Stomach (tissue), 8 donors: ENCODE measurements at regions not wholly inside any gene's neighbourhood (a gene's known extent, or its start where the extent isn't known, plus 50 kb on each side); places are given as distances from the start of the nearest gene placed in this dataset.

ENCODE experiments used
- DNase-seq, 2 donors: peaks; one replicate each; pipeline versions ENCODE4 v3.0.0 to v3.0.0-alpha.2; 2013 to 2019
- H3K27ac ChIP-seq, 5 donors: fragments of 200-600 bp in 4 of 5; sonication (generic) in 4 of 5; one replicate each; pipeline ENCODE4 v1.5.1; 2013 to 2019; ENCODE audit warnings: mild to moderate bottlenecking in 1 of 5, moderate library complexity in 1 of 5
- H3K27me3 ChIP-seq, 3 donors: fragments of 200-600 bp; sonication (generic); one replicate each; pipeline ENCODE4 v1.5.1; 2017 to 2019; ENCODE audit warnings: mixed run types in 1 of 3
- H3K36me3 ChIP-seq, 4 donors: fragments of 200-600 bp; sonication (generic); 1 replicate in 3 of 4; 2 replicates in 1 of 4; pipeline ENCODE4 v1.5.1; 2016 to 2019
- H3K4me1 ChIP-seq, 4 donors: fragments of 200-600 bp; sonication (generic); one replicate each; pipeline ENCODE4 v1.5.1; 2016 to 2019
- H3K4me3 ChIP-seq, 4 donors: fragments of 200-600 bp; sonication (generic) in 3 of 4; one replicate each; pipeline ENCODE4 v1.5.1; 2016 to 2019; ENCODE audit warnings: mild to moderate bottlenecking in 1 of 4
- H3K9me3 ChIP-seq, 4 donors: fragments of 200-600 bp; sonication (generic); one replicate each; pipeline ENCODE4 v1.5.1; 2016 to 2019
- CTCF ChIP-seq, 7 experiments: fragments of 450-650 bp in 4 of 7; fragments of 200-600 bp in 3 of 7; sonication (generic) in 3 of 7; IDR thresholded peaks; one replicate each; pipeline ENCODE4 v1.5.1; 2016 to 2019; ENCODE audit warnings: antibody characterized with exemption in 7 of 7, control low read depth in 2 of 7, mild to moderate bottlenecking in 1 of 7
- EP300 ChIP-seq: sonication (generic); formaldehyde crosslinking; IDR thresholded peaks from one replicate; pipeline ENCODE4 v1.6.1; 2017; ENCODE audit warnings: antibody characterized with exemption
- POLR2A ChIP-seq, 4 donors: fragments of 450-650 bp; IDR thresholded peaks; one replicate each; pipeline ENCODE4 v1.6.1; 2016; ENCODE audit warnings: antibody characterized with exemption in 4 of 4, control low read depth in 2 of 4, mild to moderate bottlenecking in 1 of 4, moderate library complexity in 1 of 4
- POLR2AphosphoS5 ChIP-seq, 3 donors: sonication (generic); formaldehyde crosslinking; IDR thresholded peaks; one replicate each; pipeline ENCODE4 v1.6.1; 2016; ENCODE audit warnings: antibody characterized with exemption in 3 of 3
- WGBS, 5 donors: extraction: QIAGEN DNeasy Blood & Tissue Kit in 3 of 5; methylation state at CpG; one replicate each; pipeline versions ENCODE4 v1.1.5 to v1.1.7; 2013 to 2018; 5-methylcytosine and 5-hydroxymethylcytosine counted together
- intact Hi-C: fragments of 100-400 bp; cut with DNase I; formaldehyde crosslinking; loops from one replicate; pipeline ENCODE4 v1.15.1; 2023; ENCODE audit warnings: low total_unique reads
- donor health status: healthy with polysubstance abuse.
- donor health status: Bipolar disorder and iron deficiency.
- donor health status: healthy.

- H3K4me1 ChIP-seq: no peaks in the 10 kb centered on the region
- DNase-seq: no peak
- no peak for TF ChIP-seq EP300
- TF ChIP-seq POLR2A (IDR thresholded peaks at IDR 0.05): no peak
- TF ChIP-seq CTCF (IDR thresholded peaks at IDR 0.05): no peak
- TF ChIP-seq POLR2AphosphoS5 (IDR thresholded peaks at IDR 0.05): no peak
- intact Hi-C loops: no loop called here
- 62 to 77% (median 68%) methylated on average over 3 of the region's 3 CpGs for WGBS, 5 donors
- no peaks in the 10 kb centered on the region for H3K27me3 ChIP-seq
- no peaks in the 10 kb centered on the region for H3K9me3 ChIP-seq
- no peaks in the 10 kb centered on the region for H3K36me3 ChIP-seq
- no peak overlapping the region for H3K27ac ChIP-seq
- no peak overlapping the region for H3K4me3 ChIP-seq
Measured at GRCh38 chr13:79141082-79141481, 265.0 kb downstream of the RBM26 start.

GRCh38 chr13:79128158-79128557 lies 277.9 kb downstream of the RBM26 start:
- WGBS, 5 donors: 81 to 91% (median 86%) methylated on average over 2 of the region's 2 CpGs

GRCh38 chr13:79126706-79127105 lies 279.3 kb downstream of the RBM26 start:
- intact Hi-C loops: no loop called here
- no peak for DNase-seq
- Histone ChIP-seq H3K9me3 (peaks cover 0 to 6% (median 0%) of the 10 kb centered on the region in 4 donors), H3K27me3 (no peaks in the 10 kb centered on the region), H3K4me1 (no peaks in the 10 kb centered on the region), H3K27ac (no peak overlapping the region), H3K36me3 (no peaks in the 10 kb centered on the region), H3K4me3 (no peak overlapping the region)
- TF ChIP-seq POLR2AphosphoS5 (IDR thresholded peaks at IDR 0.05) (no peak), CTCF (IDR thresholded peaks at IDR 0.05) (no peak), EP300 (no peak), POLR2A (IDR thresholded peaks at IDR 0.05) (no peak)
- 78 to 94% (median 89%) methylated on average over 1 of the region's 1 CpG for WGBS, 5 donors

More at GRCh38 chr13:79128158-79128557, 277.9 kb downstream of the RBM26 start:
- no peaks in the 10 kb centered on the region for H3K36me3 ChIP-seq
- no peaks in the 10 kb centered on the region for H3K27me3 ChIP-seq
- H3K9me3 ChIP-seq: peaks cover 0 to 6% (median 0%) of the 10 kb centered on the region in 4 donors
- H3K4me3 ChIP-seq: no peak overlapping the region
- TF ChIP-seq CTCF (IDR thresholded peaks at IDR 0.05): no peak
- TF ChIP-seq POLR2A (IDR thresholded peaks at IDR 0.05): no peak
- TF ChIP-seq POLR2AphosphoS5 (IDR thresholded peaks at IDR 0.05): no peak
- no peak for TF ChIP-seq EP300
- no peak overlapping the region for H3K27ac ChIP-seq
- H3K4me1 ChIP-seq: no peaks in the 10 kb centered on the region
- intact Hi-C loops: no loop called here
- no peak for DNase-seq

GRCh38 chr13:79124183-79124582 lies 281.9 kb downstream of the RBM26 start:
- intact Hi-C loops: no loop called here
- Histone ChIP-seq H3K9me3 (peaks cover 0 to 14% (median 4%) of the 10 kb centered on the region in 4 donors), H3K4me1 (no peaks in the 10 kb centered on the region), H3K27me3 (no peaks in the 10 kb centered on the region), H3K4me3 (no peak overlapping the region), H3K36me3 (no peaks in the 10 kb centered on the region), H3K27ac (no peak overlapping the region)
- 83 to 96% (median 95%) methylated on average over 2 of the region's 2 CpGs for WGBS, 5 donors
- TF ChIP-seq POLR2A (IDR thresholded peaks at IDR 0.05) (no peak), EP300 (no peak), POLR2AphosphoS5 (IDR thresholded peaks at IDR 0.05) (no peak), CTCF (IDR thresholded peaks at IDR 0.05) (no peak)
- DNase-seq: no peak
